T-helper 17 cell (primary cell): ENCODE measurements at regions not wholly inside any gene's neighbourhood (a gene's known extent, or its start where the extent isn't known, plus 50 kb on each side); places are given as distances from the start of the nearest gene placed in this dataset.
"Not testable (repeated sequence)": the region's sequence is repeated elsewhere in the genome, so short reads cannot be mapped to it uniquely, and the experiment has no call there.

ENCODE experiments used
- ATAC-seq: fragments of 150-1000 bp; cut with Tn5 transposase; 2 replicates; pipeline ENCODE4 v1.10.0; 2021; ENCODE audit warnings: mild to moderate bottlenecking, moderate library complexity
- DNase-seq, 3 donors: peaks; one replicate each; pipeline versions ENCODE4 v3.0.0 to v3.0.0-alpha.2; 2020 to 2021
- H3K9me3 ChIP-seq: one replicate; pipeline ENCODE4 v1.7.0; 2013; ENCODE audit warnings: low read length, mild to moderate bottlenecking; ENCODE audit not compliant: control insufficient read depth, poor library complexity, severe bottlenecking
- H3K27ac Mint-ChIP-seq: one replicate; pipeline ENCODE4 v1.8.0; 2022; ENCODE audit warnings: mild to moderate bottlenecking, moderate library complexity, mixed read lengths
- H3K27me3 Mint-ChIP-seq: one replicate; pipeline ENCODE4 v1.8.0; 2022; ENCODE audit warnings: mixed read lengths
- H3K36me3 Mint-ChIP-seq: one replicate; pipeline ENCODE4 v1.8.0; 2022; ENCODE audit warnings: low read depth, mixed read lengths
- H3K4me1 Mint-ChIP-seq: one replicate; pipeline ENCODE4 v1.8.0; 2022; ENCODE audit warnings: mild to moderate bottlenecking, mixed read lengths
- H3K4me3 Mint-ChIP-seq: one replicate; pipeline ENCODE4 v1.8.0; 2022; ENCODE audit warnings: mild to moderate bottlenecking, moderate library complexity, mixed read lengths

DNA sequence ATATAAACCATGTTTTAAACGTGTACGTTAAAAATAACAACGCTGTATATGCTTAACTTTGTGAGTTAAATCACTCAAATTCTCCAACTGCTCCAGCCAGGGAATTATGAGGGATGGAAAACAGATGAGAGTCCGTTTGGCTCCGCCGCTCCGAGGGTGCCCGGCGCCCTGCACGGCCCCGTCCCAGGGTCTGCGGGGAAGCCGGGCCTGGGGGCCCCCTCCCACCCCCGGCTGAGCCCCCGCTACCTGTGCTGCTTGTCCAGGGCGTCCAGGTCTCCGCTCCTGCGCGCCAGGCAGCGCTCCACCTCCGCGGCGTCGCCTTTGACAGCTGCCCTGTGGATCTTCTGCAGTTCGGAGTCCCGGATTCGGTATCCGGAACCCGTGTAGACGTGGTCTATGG, 415.5 kb downstream of the FOXD4L4 start:
- not testable (repeated sequence) for H3K4me1 Mint-ChIP-seq, H3K36me3 Mint-ChIP-seq, H3K27me3 Mint-ChIP-seq, H3K9me3 ChIP-seq, ATAC-seq, H3K4me3 Mint-ChIP-seq, DNase-seq, H3K27ac Mint-ChIP-seq

DNA sequence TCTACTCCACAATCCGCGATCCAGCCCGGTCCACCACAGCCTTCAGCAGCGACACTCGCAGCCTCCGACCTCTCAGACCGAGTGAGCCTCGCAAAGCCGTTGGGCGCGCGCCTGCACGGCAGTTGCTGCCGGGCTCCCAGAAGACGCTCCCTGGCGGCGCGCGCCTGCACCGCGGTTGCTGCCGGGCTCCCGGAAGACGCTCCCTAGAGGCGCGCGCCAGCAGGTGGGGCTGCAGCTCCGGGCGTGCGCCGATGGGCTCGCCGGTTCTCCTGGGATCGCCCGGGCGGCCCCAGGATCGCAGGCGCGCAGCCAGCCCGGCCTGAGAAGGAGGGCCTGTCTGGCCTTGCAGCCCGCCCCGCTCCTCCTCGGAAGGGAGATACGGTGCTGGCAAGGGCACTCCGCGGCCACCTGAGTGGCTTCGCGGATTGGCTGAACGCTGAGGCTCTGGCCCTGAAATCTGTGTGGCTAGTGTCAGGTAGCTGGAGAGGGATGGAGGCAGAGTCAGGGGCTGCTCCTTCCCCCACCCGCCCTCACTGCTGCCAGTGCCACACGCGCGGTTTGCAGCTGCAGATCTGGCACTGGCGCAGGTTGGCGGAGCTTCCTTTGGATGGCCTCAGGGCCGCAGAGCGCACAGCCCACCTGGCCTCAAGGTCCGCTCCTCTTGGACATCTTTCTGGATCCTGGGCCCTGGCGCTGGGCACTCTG, 416.2 kb downstream of the FOXD4L4 start:
- not testable (repeated sequence) for H3K4me1 Mint-ChIP-seq, H3K27me3 Mint-ChIP-seq, H3K9me3 ChIP-seq, H3K27ac Mint-ChIP-seq, H3K36me3 Mint-ChIP-seq, H3K4me3 Mint-ChIP-seq
- ATAC-seq (peak; percentile 90), DNase-seq (peak in 1 of 3 donors; percentile 26)

DNA sequence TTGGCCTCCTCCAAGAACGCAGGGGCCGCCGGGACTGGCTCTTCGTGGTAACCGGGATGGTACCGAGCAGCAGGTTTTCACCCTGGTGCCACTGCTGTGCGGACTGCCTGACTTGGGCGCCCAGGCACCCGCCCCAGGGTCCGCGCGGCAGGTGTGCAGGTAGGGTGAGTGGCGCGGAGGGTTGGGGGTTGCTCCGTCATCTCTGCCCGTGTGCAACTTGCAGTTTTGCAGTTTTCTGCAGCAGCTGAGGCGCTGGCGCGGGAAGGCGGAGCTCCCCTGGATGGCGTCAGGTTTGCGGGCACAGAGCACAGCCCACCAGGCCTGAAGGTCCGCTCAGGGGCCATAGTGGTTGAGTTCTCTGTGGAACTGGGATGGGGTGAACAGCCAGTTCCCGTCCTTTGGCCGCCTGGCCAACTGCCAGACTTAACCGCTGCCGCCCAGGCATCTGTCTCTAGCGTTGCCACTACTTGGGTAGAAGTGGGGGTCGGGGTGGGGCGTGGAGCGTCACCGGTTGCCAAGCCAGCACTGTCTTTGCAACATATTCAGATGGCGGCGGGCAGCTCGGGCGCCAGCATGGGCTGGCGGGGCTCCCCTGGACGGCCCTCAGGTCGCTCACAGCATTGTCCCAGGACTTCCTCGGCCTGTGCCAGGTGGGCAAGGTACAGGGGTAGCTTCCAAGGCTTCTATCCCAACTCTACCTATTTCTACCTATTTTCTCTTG, 417.2 kb downstream of the FOXD4L4 start:
- ATAC-seq, H3K36me3 Mint-ChIP-seq, H3K27ac Mint-ChIP-seq, H3K9me3 ChIP-seq, DNase-seq, H3K27me3 Mint-ChIP-seq, H3K4me1 Mint-ChIP-seq, H3K4me3 Mint-ChIP-seq: not testable (repeated sequence)

DNA sequence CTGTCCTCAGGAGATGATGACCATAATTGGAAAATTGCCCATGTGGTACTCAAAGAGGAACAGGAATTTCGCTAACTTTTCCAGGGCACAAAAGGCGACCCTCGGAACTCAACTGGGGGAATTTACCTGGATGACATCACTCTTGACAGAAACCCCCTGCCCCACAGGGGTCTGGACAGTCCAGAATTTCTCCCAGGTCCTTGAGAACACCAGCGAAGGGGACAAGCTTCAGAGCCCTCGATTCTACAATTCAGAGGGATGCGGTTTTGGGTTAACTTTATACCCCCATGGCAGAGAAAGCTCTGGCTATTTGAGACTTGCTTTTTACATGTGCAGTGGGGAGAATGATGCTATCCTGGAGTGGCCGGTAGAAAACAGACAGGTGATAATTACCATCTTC, 445.4 kb downstream of the FOXD4L4 start:
- ATAC-seq, H3K27ac Mint-ChIP-seq, H3K27me3 Mint-ChIP-seq, H3K36me3 Mint-ChIP-seq, H3K4me3 Mint-ChIP-seq, H3K9me3 ChIP-seq, DNase-seq, H3K4me1 Mint-ChIP-seq: not testable (repeated sequence)

DNA sequence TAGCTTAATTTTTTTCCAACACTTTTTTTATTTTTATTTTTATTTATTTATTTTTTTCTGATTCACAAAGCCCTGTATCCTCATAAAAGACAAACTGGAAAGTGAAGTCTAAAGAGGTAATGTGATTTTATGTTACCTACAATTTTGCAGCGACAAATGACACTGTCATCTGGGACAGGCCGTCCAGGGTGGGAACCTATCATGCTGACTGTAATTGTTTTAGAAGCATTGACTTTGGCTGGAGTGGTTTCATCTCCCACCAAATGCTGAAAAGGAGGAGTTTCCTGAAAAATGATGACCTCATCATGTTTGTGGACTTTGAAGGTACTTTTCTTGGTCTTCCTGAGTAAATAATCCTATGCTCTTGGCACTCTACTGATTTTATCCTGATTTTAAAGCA, 446.7 kb downstream of the FOXD4L4 start:
- not testable (repeated sequence) for H3K27ac Mint-ChIP-seq, H3K27me3 Mint-ChIP-seq, H3K4me3 Mint-ChIP-seq, H3K9me3 ChIP-seq, DNase-seq, ATAC-seq, H3K4me1 Mint-ChIP-seq, H3K36me3 Mint-ChIP-seq

DNA sequence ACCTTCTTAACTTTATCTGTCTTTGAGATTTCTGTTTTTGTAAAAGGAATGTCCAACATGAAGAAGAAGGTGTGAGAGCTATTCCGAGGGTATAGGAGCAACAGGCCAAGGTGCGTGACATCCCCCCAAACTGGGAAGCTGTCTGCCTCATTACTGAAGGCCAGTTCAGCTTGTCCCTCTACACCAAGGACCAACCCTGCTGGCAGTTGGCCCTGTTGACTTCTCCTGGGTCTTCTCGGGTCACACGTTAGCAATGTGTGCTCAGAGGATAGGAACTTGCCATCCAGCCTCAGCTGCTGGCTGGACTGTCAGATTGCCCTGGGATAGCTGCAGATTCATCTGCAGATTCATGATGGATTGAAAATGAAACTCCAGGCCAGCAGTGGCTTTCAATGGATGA, 460.3 kb downstream of the FOXD4L4 start:
- not testable (repeated sequence) for ATAC-seq, H3K9me3 ChIP-seq, H3K27me3 Mint-ChIP-seq, H3K36me3 Mint-ChIP-seq, DNase-seq, H3K4me3 Mint-ChIP-seq, H3K4me1 Mint-ChIP-seq, H3K27ac Mint-ChIP-seq

DNA sequence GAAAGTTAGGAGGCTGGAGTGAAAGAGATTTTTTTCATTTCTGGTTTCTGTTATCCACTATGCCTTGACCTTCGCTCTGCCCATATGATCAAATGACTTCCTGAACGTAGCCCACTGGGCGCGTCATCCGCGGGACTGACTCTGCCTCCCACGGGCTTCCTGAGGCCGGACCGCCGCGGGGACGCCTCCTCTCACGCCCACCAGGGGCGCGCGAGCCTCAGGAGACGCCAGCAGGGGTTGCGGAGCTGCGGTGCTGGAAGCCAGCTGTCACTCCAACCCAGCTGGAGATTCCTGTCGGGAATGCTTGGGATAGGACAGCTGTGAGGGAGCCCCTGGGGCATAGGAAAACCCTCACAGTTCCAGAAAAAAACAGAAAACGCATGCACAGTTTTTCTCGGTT, 461.5 kb downstream of the FOXD4L4 start:
- H3K4me3 Mint-ChIP-seq, H3K36me3 Mint-ChIP-seq, DNase-seq, H3K27me3 Mint-ChIP-seq, H3K9me3 ChIP-seq, H3K4me1 Mint-ChIP-seq, H3K27ac Mint-ChIP-seq, ATAC-seq: not testable (repeated sequence)

DNA sequence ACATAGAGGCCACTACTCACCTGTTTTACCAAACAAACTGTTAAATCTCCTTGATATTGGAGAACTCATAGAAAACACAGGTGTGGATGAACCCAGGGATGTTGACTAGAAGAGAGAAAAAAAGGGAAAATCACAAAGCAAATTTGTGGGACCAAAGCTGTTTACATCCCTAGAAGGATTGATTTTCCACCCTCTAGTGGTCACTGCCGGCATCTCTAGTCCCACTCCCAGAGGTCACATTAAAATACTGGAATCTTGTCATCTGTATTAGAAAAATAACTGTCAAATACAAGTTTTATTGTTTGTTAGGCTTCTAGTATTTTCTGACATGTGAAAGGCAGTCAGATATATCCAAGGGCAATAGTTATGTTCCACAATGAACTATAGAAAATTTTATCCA, 469.7 kb downstream of the FOXD4L4 start:
- H3K36me3 Mint-ChIP-seq, H3K4me3 Mint-ChIP-seq, DNase-seq, H3K9me3 ChIP-seq, H3K27me3 Mint-ChIP-seq, H3K4me1 Mint-ChIP-seq, H3K27ac Mint-ChIP-seq, ATAC-seq: not testable (repeated sequence)

DNA sequence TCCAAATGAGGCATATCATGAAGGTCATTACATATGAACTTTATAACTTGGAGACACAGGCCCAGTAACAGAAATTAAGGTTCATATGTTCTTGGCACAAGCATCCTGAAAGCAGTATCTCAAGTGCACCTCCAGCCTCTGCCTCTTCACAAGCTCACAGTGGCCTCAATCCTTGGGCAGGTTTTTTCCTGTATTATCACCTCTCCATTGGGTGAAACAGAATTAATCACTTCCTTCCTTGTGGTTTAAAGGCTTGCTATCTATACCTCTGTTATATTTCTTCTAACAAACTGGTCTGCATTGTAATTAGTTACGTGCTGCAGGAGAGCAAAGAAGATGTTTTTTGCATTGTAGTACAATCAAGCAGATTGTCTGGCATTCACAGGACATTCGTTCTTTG, 471.0 kb downstream of the FOXD4L4 start:
- not testable (repeated sequence) for H3K27ac Mint-ChIP-seq, H3K36me3 Mint-ChIP-seq, H3K4me3 Mint-ChIP-seq, ATAC-seq, H3K9me3 ChIP-seq, DNase-seq, H3K4me1 Mint-ChIP-seq, H3K27me3 Mint-ChIP-seq

DNA sequence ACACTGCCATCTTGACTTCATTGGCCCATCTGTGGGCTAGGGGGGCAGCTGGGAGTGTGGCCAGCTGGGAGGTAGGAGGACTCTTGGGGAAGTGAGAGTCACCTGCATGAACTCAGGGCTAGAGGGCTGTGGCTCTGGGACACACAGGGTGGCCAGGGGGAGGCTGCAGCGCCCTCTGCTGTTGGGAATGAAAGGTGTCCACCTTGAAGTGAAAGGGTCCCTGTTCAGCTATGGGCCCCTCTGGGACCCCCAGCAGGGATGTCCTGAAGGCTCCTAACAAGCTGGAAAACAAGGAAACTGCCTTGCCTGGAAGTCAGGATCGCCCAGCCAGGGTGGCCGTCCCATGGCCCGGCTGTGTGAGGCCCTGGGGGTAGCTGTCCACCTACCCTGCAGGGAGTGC, 507.8 kb downstream of the FOXD4L4 start:
- not testable (repeated sequence) for DNase-seq, H3K27me3 Mint-ChIP-seq, ATAC-seq, H3K27ac Mint-ChIP-seq, H3K4me1 Mint-ChIP-seq, H3K36me3 Mint-ChIP-seq, H3K9me3 ChIP-seq, H3K4me3 Mint-ChIP-seq

DNA sequence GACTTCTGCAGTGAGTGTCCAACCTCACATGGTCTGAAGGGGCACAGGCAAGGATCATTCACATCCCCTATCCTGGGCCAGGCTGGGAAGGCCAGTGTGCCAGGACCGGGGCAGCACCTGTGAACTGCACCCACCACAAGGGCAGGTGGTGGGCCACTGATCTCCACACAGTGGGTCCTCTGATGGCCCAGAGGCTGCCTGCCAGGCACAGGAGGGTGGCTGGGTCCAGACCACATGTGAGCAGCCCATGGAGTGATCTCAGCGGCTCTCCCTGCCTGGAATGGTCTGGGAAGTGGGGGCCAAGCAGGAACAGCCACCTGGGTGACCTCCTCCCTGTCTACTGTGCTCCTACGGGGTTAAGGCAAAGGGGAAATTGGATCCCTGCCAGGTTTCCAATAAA, 508.5 kb downstream of the FOXD4L4 start:
- H3K27me3 Mint-ChIP-seq, H3K4me3 Mint-ChIP-seq, DNase-seq, H3K27ac Mint-ChIP-seq, H3K9me3 ChIP-seq, H3K36me3 Mint-ChIP-seq, H3K4me1 Mint-ChIP-seq, ATAC-seq: not testable (repeated sequence)

DNA sequence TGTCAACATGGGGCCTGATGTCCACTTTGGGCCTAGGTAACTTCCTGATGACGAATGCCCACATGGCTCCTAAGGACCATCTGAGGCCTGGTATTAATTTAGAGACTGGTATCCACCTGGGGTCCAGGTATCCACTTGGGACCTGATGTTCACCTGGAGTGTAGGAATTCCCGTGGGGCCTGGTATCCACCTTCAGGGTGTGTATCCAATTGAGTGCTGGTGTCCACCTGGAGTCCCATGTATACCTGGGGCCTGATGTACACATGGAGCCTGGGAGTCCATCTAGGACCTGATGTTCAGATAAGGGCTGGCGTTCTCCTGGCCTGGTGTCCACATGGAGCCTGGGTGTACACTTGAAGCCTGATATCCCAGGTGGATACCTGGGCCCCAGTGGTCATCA, 520.6 kb downstream of the FOXD4L4 start:
- not testable (repeated sequence) for H3K27me3 Mint-ChIP-seq, H3K36me3 Mint-ChIP-seq, H3K4me3 Mint-ChIP-seq, DNase-seq, H3K9me3 ChIP-seq, H3K27ac Mint-ChIP-seq, H3K4me1 Mint-ChIP-seq, ATAC-seq

DNA sequence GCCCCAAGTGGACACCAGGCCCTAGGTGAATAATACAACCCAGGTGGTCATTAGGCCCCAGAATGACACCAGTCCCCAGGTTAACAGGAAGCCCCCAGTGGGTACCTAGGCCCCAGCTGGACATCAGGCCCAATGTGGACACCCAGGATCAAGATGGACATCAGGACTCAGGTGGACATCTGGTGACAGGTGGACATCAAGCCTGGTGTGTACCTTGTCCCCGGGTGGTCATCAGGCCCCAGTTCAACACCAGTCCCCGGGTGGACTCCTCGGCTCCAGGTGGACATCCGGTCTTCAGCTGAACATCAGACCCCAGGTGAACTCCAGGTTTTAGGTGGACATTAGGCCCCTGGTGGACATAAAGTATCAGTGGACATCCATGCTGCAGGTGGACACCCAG, 524.6 kb downstream of the FOXD4L4 start:
- not testable (repeated sequence) for H3K9me3 ChIP-seq, H3K36me3 Mint-ChIP-seq, DNase-seq, ATAC-seq, H3K27ac Mint-ChIP-seq, H3K27me3 Mint-ChIP-seq, H3K4me3 Mint-ChIP-seq, H3K4me1 Mint-ChIP-seq

DNA sequence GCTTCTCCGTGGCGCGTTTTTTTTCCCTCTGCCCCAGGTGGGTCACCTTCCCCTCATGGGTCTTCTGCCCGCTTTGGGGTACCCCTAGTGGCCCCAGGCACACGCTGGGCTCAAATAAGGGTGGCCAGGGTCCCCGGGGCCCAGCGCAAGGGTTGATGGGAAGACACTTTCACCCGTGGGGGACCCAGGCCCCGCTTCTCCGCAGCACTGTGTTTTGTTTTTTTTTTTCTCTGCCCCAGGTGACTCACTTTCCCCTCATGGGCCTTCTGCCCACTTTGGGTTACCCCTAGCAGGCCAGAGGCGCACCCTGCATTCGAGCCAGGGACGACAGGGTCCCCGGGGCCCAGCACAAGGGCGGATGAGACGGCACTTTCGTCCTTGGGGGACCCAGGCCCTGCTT, 526.7 kb downstream of the FOXD4L4 start:
- not testable (repeated sequence) for H3K4me1 Mint-ChIP-seq, H3K9me3 ChIP-seq, ATAC-seq, H3K36me3 Mint-ChIP-seq, H3K27me3 Mint-ChIP-seq, H3K27ac Mint-ChIP-seq, H3K4me3 Mint-ChIP-seq, DNase-seq
